Kidney (tissue), 13 donors: ENCODE measurements at regions not wholly inside any gene's neighbourhood (a gene's known extent, or its start where the extent isn't known, plus 50 kb on each side); places are given as distances from the start of the nearest gene placed in this dataset.
A peak's percentile ranks its signal among the peaks of the same experiment; 100 is the strongest.
"Not testable (repeated sequence)": the region's sequence is repeated elsewhere in the genome, so short reads cannot be mapped to it uniquely, and the experiment has no call there.

Experiments used
- DNase-seq, 5 donors: peaks; one replicate each; pipeline ENCODE4 v3.0.0-alpha.2; 2013 to 2020
- FAIRE-seq: peaks from 2 replicates; lab custom pipeline; 2012; peaks lifted over from hg19 to GRCh38; lab: Jason Lieb, UNC
- H3K27ac ChIP-seq, 2 donors: one replicate each; pipeline ENCODE4 v1.7.0; 2013; ENCODE audit warnings: low read depth in 2 of 2, low read length in 2 of 2, inconsistent platforms in 1 of 2
- H3K27me3 ChIP-seq: one replicate; pipeline ENCODE4 v1.7.1; 2013; ENCODE audit warnings: low read length, inconsistent platforms; ENCODE audit not compliant: control insufficient read depth, insufficient read depth
- H3K36me3 ChIP-seq, 3 donors: one replicate each; pipeline versions ENCODE4 v1.7.0 to v1.7.1; 2013; ENCODE audit warnings: low read length in 3 of 3, control low read depth in 1 of 3, inconsistent platforms in 1 of 3; ENCODE audit not compliant: insufficient read depth in 3 of 3, control insufficient read depth in 2 of 3
- H3K4me1 ChIP-seq, 3 donors: one replicate each; pipeline versions ENCODE4 v1.7.0 to v1.7.1; 2013; ENCODE audit warnings: low read length in 3 of 3, inconsistent platforms in 1 of 3, low read depth in 1 of 3; ENCODE audit not compliant: control insufficient read depth in 2 of 3, insufficient read depth in 2 of 3
- H3K4me3 ChIP-seq, 3 donors: one replicate each; pipeline versions ENCODE4 v1.7.0 to v1.8.1; 2013; ENCODE audit warnings: low read length in 3 of 3, control low read depth in 1 of 3, inconsistent platforms in 1 of 3
- H3K9ac ChIP-seq, 3 donors: one replicate each; pipeline versions ENCODE4 v1.7.0 to v1.7.1; 2013; ENCODE audit warnings: low read length in 3 of 3, control low read depth in 1 of 3, inconsistent platforms in 1 of 3
- H3K9me3 ChIP-seq, 3 donors: one replicate each; pipeline versions ENCODE4 v1.7.0 to v1.7.1; 2013; ENCODE audit warnings: low read length in 3 of 3, control low read depth in 1 of 3, inconsistent platforms in 1 of 3; ENCODE audit not compliant: control insufficient read depth in 2 of 3, insufficient read depth in 1 of 3
- intact Hi-C: fragments of 100-400 bp; cut with DNase I; formaldehyde crosslinking; loops from one replicate; pipeline ENCODE4 v1.11.1; 2022
- TF ChIP-seq, protein P1 (sequence below): IDR thresholded peaks from 3 replicates; pipeline ENCODE4 v1.5.1; 2012; ENCODE audit warnings: mild to moderate bottlenecking, moderate library complexity, borderline replicate concordance; ENCODE audit not compliant: insufficient read depth; ENCODE audit errors: extremely low read depth
- donor health status: control.
- donor health status: control.
- donor health status: control.
- donor health status: control.
- donor health status: control.
- donor health status: DM: yes; HTN: yes; CAD: no.
- donor health status: Normal renal cell carcinoma (clear cell type).

DNA sequence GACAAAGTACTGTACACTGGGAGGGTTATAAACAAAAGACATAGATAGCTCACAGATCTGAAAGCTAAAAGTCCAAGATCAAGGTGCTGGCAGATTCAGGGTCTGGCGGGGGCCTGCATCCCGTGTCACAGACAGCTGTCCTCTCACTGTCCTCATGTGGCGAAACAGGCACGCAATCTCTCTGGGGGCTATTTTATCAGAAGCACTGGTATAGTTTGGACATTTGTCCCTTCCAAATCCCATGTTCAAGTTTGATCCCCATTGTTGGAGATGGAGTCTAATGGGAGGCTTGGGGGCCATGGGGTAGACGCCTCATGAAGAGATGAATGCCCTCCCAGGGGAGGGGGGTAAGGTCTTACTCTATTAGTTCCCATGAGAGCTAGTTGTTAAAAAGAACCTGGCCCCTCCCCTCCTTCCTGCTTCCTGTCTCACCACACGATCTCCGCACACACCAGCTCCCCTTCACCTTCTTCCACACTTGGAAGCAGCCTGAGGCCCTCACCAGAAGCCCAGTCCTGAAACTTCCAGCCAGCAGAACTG, 72.5 kb upstream of the UCN3 start:
- TF ChIP-seq, protein P1, sequence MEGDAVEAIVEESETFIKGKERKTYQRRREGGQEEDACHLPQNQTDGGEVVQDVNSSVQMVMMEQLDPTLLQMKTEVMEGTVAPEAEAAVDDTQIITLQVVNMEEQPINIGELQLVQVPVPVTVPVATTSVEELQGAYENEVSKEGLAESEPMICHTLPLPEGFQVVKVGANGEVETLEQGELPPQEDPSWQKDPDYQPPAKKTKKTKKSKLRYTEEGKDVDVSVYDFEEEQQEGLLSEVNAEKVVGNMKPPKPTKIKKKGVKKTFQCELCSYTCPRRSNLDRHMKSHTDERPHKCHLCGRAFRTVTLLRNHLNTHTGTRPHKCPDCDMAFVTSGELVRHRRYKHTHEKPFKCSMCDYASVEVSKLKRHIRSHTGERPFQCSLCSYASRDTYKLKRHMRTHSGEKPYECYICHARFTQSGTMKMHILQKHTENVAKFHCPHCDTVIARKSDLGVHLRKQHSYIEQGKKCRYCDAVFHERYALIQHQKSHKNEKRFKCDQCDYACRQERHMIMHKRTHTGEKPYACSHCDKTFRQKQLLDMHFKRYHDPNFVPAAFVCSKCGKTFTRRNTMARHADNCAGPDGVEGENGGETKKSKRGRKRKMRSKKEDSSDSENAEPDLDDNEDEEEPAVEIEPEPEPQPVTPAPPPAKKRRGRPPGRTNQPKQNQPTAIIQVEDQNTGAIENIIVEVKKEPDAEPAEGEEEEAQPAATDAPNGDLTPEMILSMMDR = no peak
- H3K27me3 ChIP-seq = no peaks in the 10 kb centered on the region
- H3K9me3 ChIP-seq = no peaks in the 10 kb centered on the region
- DNase-seq = no peak
- peaks cover 0 to 3% (median 0%) of the 10 kb centered on the region in 3 donors for H3K4me1 ChIP-seq
- no peaks in the 10 kb centered on the region for H3K36me3 ChIP-seq
- intact Hi-C loops = no loop called here
- H3K9ac ChIP-seq = no peak overlapping the region
- no peak overlapping the region for H3K4me3 ChIP-seq
- FAIRE-seq = no peak
- H3K27ac ChIP-seq = peak overlapping the region in 1 of 2 donors; percentile 59

DNA sequence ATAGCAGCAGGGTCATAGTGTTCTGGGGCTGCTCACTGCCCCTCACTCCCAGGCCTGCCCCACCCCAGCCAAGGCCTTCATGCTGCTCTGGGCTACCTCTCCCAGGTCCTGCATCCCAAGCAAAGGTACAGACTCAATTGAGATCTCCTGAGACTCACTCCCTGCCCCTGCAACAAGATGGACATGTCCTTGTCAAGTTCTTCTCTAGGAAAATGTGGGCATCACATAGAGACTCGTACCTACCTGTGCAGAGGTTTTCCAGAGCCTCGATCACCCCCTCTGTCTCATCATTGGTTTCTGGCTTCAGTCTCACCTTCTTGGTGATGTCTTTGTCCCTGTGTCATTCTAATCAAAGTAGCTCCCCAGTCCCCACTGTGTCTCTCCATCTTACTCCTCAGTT, 71.8 kb upstream of the UCN3 start:
- H3K9me3 ChIP-seq, H3K36me3 ChIP-seq, intact Hi-C loops, H3K9ac ChIP-seq, H3K27me3 ChIP-seq, H3K4me1 ChIP-seq, H3K27ac ChIP-seq, DNase-seq, H3K4me3 ChIP-seq, FAIRE-seq: not testable (repeated sequence)

DNA sequence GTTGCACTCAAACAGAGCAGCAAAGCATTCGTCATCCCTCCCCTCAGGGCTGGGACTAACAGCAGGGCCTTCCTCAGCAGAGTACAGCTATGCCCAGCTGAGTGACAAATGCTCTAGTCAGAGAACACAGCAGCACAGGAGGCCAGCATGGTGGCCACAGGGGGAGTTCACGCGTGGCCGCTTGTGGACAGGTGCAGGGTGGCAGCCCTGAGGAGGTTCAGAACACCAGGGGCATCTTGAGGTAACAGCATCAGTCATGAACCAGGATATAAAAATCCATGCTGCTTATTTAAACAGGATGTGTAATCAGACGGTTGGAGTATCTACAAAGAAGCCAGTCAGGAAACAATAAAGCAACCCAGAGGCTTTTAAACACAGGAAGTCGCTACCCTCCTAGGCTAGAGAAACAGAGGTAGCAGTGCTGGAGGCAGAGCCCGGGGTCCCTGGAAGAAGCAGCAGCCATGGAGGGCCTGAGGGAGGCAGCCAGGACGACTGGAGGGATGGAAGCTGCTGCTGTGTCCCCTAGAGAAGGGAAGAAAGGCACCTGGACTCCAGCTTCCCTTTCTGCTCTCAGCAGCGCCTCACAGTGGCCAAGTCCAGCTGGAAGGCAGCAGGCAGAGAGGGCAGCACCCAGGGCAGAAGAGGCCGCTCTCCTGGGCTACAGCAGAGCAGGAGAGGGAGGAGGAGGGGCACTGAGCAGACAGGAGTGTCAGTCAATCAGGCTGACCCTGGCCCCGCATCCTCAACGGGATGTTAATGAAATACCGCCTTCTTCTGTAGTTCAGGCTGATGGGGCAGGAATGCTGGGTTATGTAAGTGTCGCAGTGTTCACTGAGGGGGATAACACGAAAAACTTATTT, 70.8 kb upstream of the UCN3 start:
- Histone ChIP-seq H3K36me3 (no peaks in the 10 kb centered on the region), H3K27ac (peak overlapping the region in 1 of 2 donors; percentile 58), H3K9me3 (no peaks in the 10 kb centered on the region), H3K4me3 (no peak overlapping the region), H3K9ac (no peak overlapping the region), H3K27me3 (no peaks in the 10 kb centered on the region), H3K4me1 (peaks cover 0 to 3% (median 0%) of the 10 kb centered on the region in 3 donors)
- TF ChIP-seq, protein P1 = peak; percentile 54
- FAIRE-seq = no peak
- peak in 4 of 5 donors; percentile 55 to 64 (median 60) for DNase-seq
- intact Hi-C loops = no loop called here

DNA sequence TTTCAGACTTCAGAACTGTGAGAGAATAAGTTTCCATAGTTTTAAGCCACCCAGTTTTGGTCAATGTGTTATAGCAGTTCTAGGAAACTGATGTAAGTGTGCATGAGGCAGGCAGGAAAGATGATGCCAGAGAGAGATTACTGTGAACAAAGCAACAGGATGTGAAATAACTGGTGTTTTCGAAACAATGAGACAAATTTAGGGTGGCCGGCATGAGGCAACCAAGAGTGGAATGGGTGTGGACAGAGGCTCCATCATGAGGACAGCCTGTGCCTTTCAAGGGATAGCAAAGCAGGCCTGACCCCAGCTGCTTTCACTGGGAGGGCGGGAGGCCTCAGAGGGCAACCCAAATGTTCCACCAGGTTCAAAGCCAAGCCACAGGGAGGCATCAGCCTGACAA, 67.3 kb upstream of the UCN3 start:
- Histone ChIP-seq H3K4me1 (peaks cover 0 to 3% (median 0%) of the 10 kb centered on the region in 3 donors), H3K9ac (no peak overlapping the region), H3K27me3 (no peaks in the 10 kb centered on the region), H3K27ac (peak overlapping the region in 1 of 2 donors; percentile 41), H3K36me3 (no peaks in the 10 kb centered on the region), H3K9me3 (no peaks in the 10 kb centered on the region), H3K4me3 (no peak overlapping the region)
- DNase-seq (no peak), FAIRE-seq (no peak)
- TF ChIP-seq, protein P1 = no peak
- intact Hi-C loops = no loop called here
